HG03103 (cell line): ENCODE measurements at regions not wholly inside any gene's neighbourhood (a gene's known extent, or its start where the extent isn't known, plus 50 kb on each side); places are given as distances from the start of the nearest gene placed in this dataset.

Experiments used
- ATAC-seq: cut with Tn5 transposase; IDR thresholded peaks from one replicate; pipeline ENCODE4 v1.9.1; 2021; ENCODE audit warnings: low read depth; ENCODE audit not compliant: unreplicated experiment

GRCh38 chr1:238673561-238673960 lies 712.8 kb upstream of the CHRM3 start:
- no peak for ATAC-seq

GRCh38 chr1:238672806-238673205 lies 713.6 kb upstream of the CHRM3 start:
- no peak for ATAC-seq

GRCh38 chr1:238672262-238672661 lies 714.1 kb upstream of the CHRM3 start:
- ATAC-seq: no peak

- no peak for ATAC-seq
Measured at GRCh38 chr1:238664139-238664538, 722.2 kb upstream of the CHRM3 start.

- ATAC-seq: no peak
Measured at GRCh38 chr1:238660849-238661248, 725.5 kb upstream of the CHRM3 start.

GRCh38 chr1:238658763-238659162 lies 727.6 kb upstream of the CHRM3 start:
- no peak for ATAC-seq

- no peak for ATAC-seq
Measured at GRCh38 chr1:238653693-238654321, 732.6 kb upstream of the CHRM3 start.

GRCh38 chr1:238652346-238652968 lies 733.9 kb upstream of the CHRM3 start:
- no peak for ATAC-seq

GRCh38 chr1:238649200-238649599 lies 737.2 kb upstream of the CHRM3 start:
- ATAC-seq: no peak

- ATAC-seq: no peak
Measured at GRCh38 chr1:238648751-238649150, 737.6 kb upstream of the CHRM3 start.

GRCh38 chr1:238648296-238648695 lies 738.1 kb upstream of the CHRM3 start:
- ATAC-seq: no peak

GRCh38 chr1:238647877-238648276 lies 738.5 kb upstream of the CHRM3 start:
- ATAC-seq: no peak

- ATAC-seq: no peak
Measured at GRCh38 chr1:238642231-238642630, 744.1 kb upstream of the CHRM3 start.

- no peak for ATAC-seq
Measured at GRCh38 chr1:238639861-238640260, 746.5 kb upstream of the CHRM3 start.

GRCh38 chr1:238628110-238628509 lies 737.4 kb upstream of the ZP4 start:
- ATAC-seq: no peak

GRCh38 chr1:238624776-238625175 lies 734.1 kb upstream of the ZP4 start:
- no peak for ATAC-seq

GRCh38 chr1:238621405-238621804 lies 730.7 kb upstream of the ZP4 start:
- no peak for ATAC-seq

GRCh38 chr1:238619652-238620051 lies 728.9 kb upstream of the ZP4 start:
- ATAC-seq: no peak

- ATAC-seq: no peak
Measured at GRCh38 chr1:238611406-238611805, 720.7 kb upstream of the ZP4 start.

- ATAC-seq: no peak
Measured at GRCh38 chr1:238608144-238608543, 717.4 kb upstream of the ZP4 start.

GRCh38 chr1:238606896-238607295 lies 716.2 kb upstream of the ZP4 start:
- ATAC-seq: no peak

- ATAC-seq: no peak
Measured at GRCh38 chr1:238606457-238606856, 715.7 kb upstream of the ZP4 start.

GRCh38 chr1:238604357-238604756 lies 713.6 kb upstream of the ZP4 start:
- no peak for ATAC-seq
